Trophoblast cell (in vitro differentiated cells and primary cell): ENCODE measurements at regions not wholly inside any gene's neighbourhood (a gene's known extent, or its start where the extent isn't known, plus 50 kb on each side); places are given as distances from the start of the nearest gene placed in this dataset.

ENCODE experiments used
- DNase-seq, 2 donors: peaks; one replicate each; pipeline ENCODE4 v3.0.0-alpha.2; 2016
- H2AFZ ChIP-seq: 2 replicates; pipeline ENCODE4 v1.6.1; 2013; ENCODE audit warnings: low read length, moderate library complexity, mild to moderate bottlenecking; ENCODE audit not compliant: insufficient read depth, poor library complexity
- H2AK5ac ChIP-seq: 2 replicates; pipeline ENCODE4 v1.6.1; 2013; ENCODE audit warnings: mild to moderate bottlenecking, low read length
- H2BK120ac ChIP-seq: 2 replicates; pipeline ENCODE4 v1.6.1; 2013; ENCODE audit warnings: low read length, mild to moderate bottlenecking, moderate library complexity; ENCODE audit not compliant: insufficient read depth, poor library complexity
- H2BK12ac ChIP-seq: 2 replicates; pipeline ENCODE4 v1.6.1; 2013; ENCODE audit warnings: mild to moderate bottlenecking, low read length, moderate library complexity
- H2BK5ac ChIP-seq: 2 replicates; pipeline ENCODE4 v1.6.1; 2013; ENCODE audit warnings: low read length, low read depth, moderate library complexity, mild to moderate bottlenecking; ENCODE audit not compliant: poor library complexity
- H3K14ac ChIP-seq: 2 replicates; pipeline ENCODE4 v1.6.1; 2013; ENCODE audit warnings: mild to moderate bottlenecking, low read length
- H3K18ac ChIP-seq: 2 replicates; pipeline ENCODE4 v1.6.1; 2013; ENCODE audit warnings: mild to moderate bottlenecking, low read length
- H3K23ac ChIP-seq: 2 replicates; pipeline ENCODE4 v1.6.1; 2013; ENCODE audit warnings: low read length
- H3K27ac ChIP-seq: 2 replicates; pipeline ENCODE4 v1.5.1; 2013; ENCODE audit warnings: low read depth, mild to moderate bottlenecking, inconsistent platforms, low read length, moderate library complexity
- H3K27me3 ChIP-seq: 2 replicates; pipeline ENCODE4 v1.6.1; 2013; ENCODE audit warnings: inconsistent platforms, mild to moderate bottlenecking, low read length, moderate library complexity; ENCODE audit not compliant: insufficient read depth
- H3K36me3 ChIP-seq, 2 experiments: 1 replicate in 1 of 2; 2 replicates in 1 of 2; pipeline ENCODE4 v1.6.1; 2013; ENCODE audit warnings: low read length in 2 of 2, mild to moderate bottlenecking in 2 of 2, moderate library complexity in 1 of 2; ENCODE audit not compliant: insufficient read depth in 2 of 2, control insufficient read depth in 1 of 2
- H3K4ac ChIP-seq: 2 replicates; pipeline ENCODE4 v1.6.1; 2013; ENCODE audit warnings: low read depth, mild to moderate bottlenecking, low read length, moderate library complexity
- H3K4me1 ChIP-seq, 2 experiments: 1 replicate in 1 of 2; 2 replicates in 1 of 2; pipeline ENCODE4 v1.6.1; 2013; ENCODE audit warnings: low read length in 2 of 2, mild to moderate bottlenecking in 2 of 2, moderate library complexity in 1 of 2; ENCODE audit not compliant: insufficient read depth in 2 of 2, control insufficient read depth in 1 of 2
- H3K4me2 ChIP-seq: 2 replicates; pipeline ENCODE4 v1.6.1; 2013; ENCODE audit warnings: inconsistent platforms, mild to moderate bottlenecking, low read length, moderate library complexity
- H3K4me3 ChIP-seq: 2 replicates; pipeline ENCODE4 v1.5.1; 2013; ENCODE audit warnings: mild to moderate bottlenecking, low read depth, low read length, inconsistent platforms
- H3K79me1 ChIP-seq: one replicate; pipeline ENCODE4 v1.6.1; 2013; ENCODE audit warnings: low read length
- H3K79me2 ChIP-seq: 2 replicates; pipeline ENCODE4 v1.6.1; 2013; ENCODE audit warnings: low read length, mild to moderate bottlenecking; ENCODE audit not compliant: control insufficient read depth, insufficient read depth, poor library complexity
- H3K9ac ChIP-seq: 2 replicates; pipeline ENCODE4 v1.6.1; 2013; ENCODE audit warnings: mild to moderate bottlenecking, low read length
- H3K9me3 ChIP-seq: 2 replicates; pipeline ENCODE4 v1.6.1; 2013; ENCODE audit warnings: low read depth, mild to moderate bottlenecking, control low read depth, inconsistent platforms, low read length; ENCODE audit not compliant: insufficient read depth
- H4K12ac ChIP-seq: 2 replicates; pipeline ENCODE4 v1.6.1; 2013; ENCODE audit warnings: low read depth, mild to moderate bottlenecking, low read length, moderate library complexity
- H4K8ac ChIP-seq: 2 replicates; pipeline ENCODE4 v1.6.1; 2013; ENCODE audit warnings: low read depth, mild to moderate bottlenecking, low read length, moderate library complexity
- H4K91ac ChIP-seq: one replicate; pipeline ENCODE4 v1.6.1; 2013; ENCODE audit warnings: low read depth, mild to moderate bottlenecking, low read length, moderate library complexity
- WGBS: extraction: QIAGEN DNeasy Blood & Tissue Kit; methylation state at CpG from one replicate; pipeline ENCODE4 v1.1.7; 2013; ENCODE audit warnings: missing lambda C conversion rate; ENCODE audit not compliant: insufficient read length, insufficient coverage; ENCODE audit errors: extremely low coverage; 5-methylcytosine and 5-hydroxymethylcytosine counted together

DNA sequence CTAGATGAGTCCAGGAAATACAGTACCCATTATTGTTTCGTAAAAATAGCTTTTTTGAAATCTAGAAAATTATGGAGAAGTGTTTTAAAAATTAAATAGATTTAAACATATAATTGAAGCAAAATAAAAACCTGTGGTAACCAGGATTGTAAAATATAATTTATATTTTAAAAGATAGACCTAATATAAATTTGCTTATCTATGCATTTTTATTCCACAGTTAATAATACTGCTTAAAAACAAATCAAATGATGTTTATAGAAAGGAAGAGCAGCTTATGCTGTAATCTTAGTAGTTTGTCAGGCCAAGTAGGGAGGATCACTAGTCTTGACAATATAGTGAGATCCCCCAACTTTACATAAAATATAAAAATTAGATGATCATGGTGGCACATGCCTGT lies 388.9 kb upstream of the CNTNAP5 start:
- no peaks in the 10 kb centered on the region for H3K79me2 ChIP-seq
- H3K23ac ChIP-seq: no peak overlapping the region
- H3K9me3 ChIP-seq: no peaks in the 10 kb centered on the region
- H2AFZ ChIP-seq: no peak overlapping the region
- H2AK5ac ChIP-seq: no peak overlapping the region
- no peak overlapping the region for H3K27ac ChIP-seq
- no peak overlapping the region for H2BK120ac ChIP-seq
- no peak overlapping the region for H4K12ac ChIP-seq
- H4K91ac ChIP-seq: no peak overlapping the region
- no peak overlapping the region for H3K4me2 ChIP-seq
- WGBS: no CpG with 5 or more reads among the region's 1 CpG
- H3K4me1 ChIP-seq: no peaks in the 10 kb centered on the region
- H3K36me3 ChIP-seq: no peaks in the 10 kb centered on the region
- no peaks in the 10 kb centered on the region for H3K27me3 ChIP-seq
- H3K4ac ChIP-seq: no peak overlapping the region
- H3K79me1 ChIP-seq: no peaks in the 10 kb centered on the region
- H3K14ac ChIP-seq: no peak overlapping the region
- H2BK12ac ChIP-seq: no peak overlapping the region
- DNase-seq: no peak
- H3K18ac ChIP-seq: no peak overlapping the region
- H4K8ac ChIP-seq: no peak overlapping the region
- H3K4me3 ChIP-seq: no peak overlapping the region
- H3K9ac ChIP-seq: no peak overlapping the region
- H2BK5ac ChIP-seq: no peak overlapping the region

DNA sequence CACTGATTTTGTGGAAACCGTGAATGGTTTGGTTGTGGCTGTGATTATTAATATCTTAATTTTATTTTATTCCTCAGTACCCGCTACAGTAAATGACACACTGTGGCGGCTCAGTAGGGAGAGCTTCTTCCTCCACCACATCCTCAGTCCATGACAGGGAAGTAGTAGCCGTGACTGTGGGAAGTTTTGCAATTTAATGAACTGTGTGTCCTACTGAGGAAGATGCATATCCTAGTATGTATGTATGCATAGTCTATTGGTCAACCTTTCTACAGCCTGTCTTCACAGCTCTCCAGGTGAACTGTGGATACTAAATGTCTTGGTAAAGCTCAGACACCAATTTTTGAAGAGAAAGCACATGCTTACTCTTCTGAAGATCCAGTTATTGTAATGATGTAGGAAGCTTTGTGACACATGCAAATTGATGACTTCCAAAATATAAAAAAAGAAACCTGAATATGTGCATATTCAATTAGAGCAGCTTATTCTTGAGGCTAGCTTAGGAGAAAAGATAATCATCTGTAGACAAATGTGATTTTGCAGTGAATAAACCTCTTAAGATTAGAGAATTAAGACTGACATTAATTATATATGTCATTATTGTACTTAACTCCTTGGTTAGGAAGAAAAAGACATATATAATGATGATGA lies 384.3 kb upstream of the CNTNAP5 start:
- no peak overlapping the region for H3K4me3 ChIP-seq
- H4K12ac ChIP-seq: no peak overlapping the region
- H3K79me1 ChIP-seq: no peaks in the 10 kb centered on the region
- H3K27me3 ChIP-seq: no peaks in the 10 kb centered on the region
- H3K23ac ChIP-seq: no peak overlapping the region
- no peak overlapping the region for H4K91ac ChIP-seq
- no peak for DNase-seq
- no peak overlapping the region for H3K18ac ChIP-seq
- H3K4me1 ChIP-seq: no peaks in the 10 kb centered on the region
- H2AFZ ChIP-seq: no peak overlapping the region
- H3K14ac ChIP-seq: no peak overlapping the region
- H2BK5ac ChIP-seq: no peak overlapping the region
- no peak overlapping the region for H2BK12ac ChIP-seq
- H3K9me3 ChIP-seq: no peaks in the 10 kb centered on the region
- H3K27ac ChIP-seq: no peak overlapping the region
- H3K4me2 ChIP-seq: no peak overlapping the region
- no peak overlapping the region for H4K8ac ChIP-seq
- H2AK5ac ChIP-seq: no peak overlapping the region
- no peak overlapping the region for H3K4ac ChIP-seq
- no peaks in the 10 kb centered on the region for H3K36me3 ChIP-seq
- no peaks in the 10 kb centered on the region for H3K79me2 ChIP-seq
- WGBS: no CpG with 5 or more reads among the region's 4 CpGs
- no peak overlapping the region for H3K9ac ChIP-seq
- H2BK120ac ChIP-seq: no peak overlapping the region

DNA sequence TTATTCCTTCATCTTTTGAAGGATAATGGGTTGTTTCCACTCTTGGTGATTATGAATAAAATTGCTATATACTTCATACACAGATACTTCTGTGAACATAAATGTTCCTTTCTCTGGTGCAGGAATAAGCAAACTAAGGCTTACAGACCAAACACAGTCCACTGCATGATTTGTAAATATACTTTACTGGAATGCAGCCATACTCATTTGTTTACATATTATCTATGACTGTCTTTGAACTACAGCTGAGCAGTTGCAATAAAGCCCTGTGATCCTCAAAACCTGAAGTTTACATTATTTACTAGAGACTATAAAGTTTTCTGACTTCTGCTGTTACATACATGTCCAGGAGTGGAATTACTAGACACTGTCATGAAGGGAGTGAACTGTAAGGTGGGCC lies 381.0 kb upstream of the CNTNAP5 start:
- no peak overlapping the region for H4K91ac ChIP-seq
- H3K27ac ChIP-seq: no peak overlapping the region
- H4K12ac ChIP-seq: no peak overlapping the region
- H3K4me2 ChIP-seq: no peak overlapping the region
- no peak overlapping the region for H3K4me3 ChIP-seq
- H3K79me2 ChIP-seq: no peaks in the 10 kb centered on the region
- H2BK5ac ChIP-seq: no peak overlapping the region
- H3K79me1 ChIP-seq: no peaks in the 10 kb centered on the region
- H2AFZ ChIP-seq: no peak overlapping the region
- H3K18ac ChIP-seq: no peak overlapping the region
- no peak overlapping the region for H2BK120ac ChIP-seq
- H3K27me3 ChIP-seq: no peaks in the 10 kb centered on the region
- DNase-seq: no peak
- H3K9me3 ChIP-seq: no peaks in the 10 kb centered on the region
- H3K9ac ChIP-seq: no peak overlapping the region
- H3K36me3 ChIP-seq: no peaks in the 10 kb centered on the region
- H2AK5ac ChIP-seq: no peak overlapping the region
- no peak overlapping the region for H4K8ac ChIP-seq
- H3K14ac ChIP-seq: no peak overlapping the region
- H3K4me1 ChIP-seq: no peaks in the 10 kb centered on the region
- H3K23ac ChIP-seq: no peak overlapping the region
- no peak overlapping the region for H3K4ac ChIP-seq
- H2BK12ac ChIP-seq: no peak overlapping the region

DNA sequence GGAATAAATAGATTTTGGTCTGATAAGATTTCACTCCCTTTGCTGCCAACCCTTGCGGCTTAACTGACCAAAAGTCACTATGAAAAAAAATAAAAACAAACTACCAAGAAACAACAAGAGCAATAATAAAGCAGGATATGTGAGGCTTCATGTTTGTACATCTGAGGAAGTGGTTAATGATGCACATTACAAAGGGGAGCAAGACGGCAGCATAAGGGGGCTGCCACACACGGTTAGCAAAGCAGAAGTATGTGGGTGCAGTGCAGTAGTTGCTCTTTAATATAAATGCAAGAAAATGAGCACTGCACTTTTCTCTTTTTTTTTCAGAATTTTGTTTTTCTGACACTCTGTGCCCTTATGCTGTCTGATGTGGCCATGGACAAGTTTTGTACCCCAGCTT lies 377.1 kb upstream of the CNTNAP5 start:
- no peaks in the 10 kb centered on the region for H3K36me3 ChIP-seq

More for the DNA sequence above, 377.1 kb upstream of the CNTNAP5 start:
- Histone ChIP-seq H3K4me1 (no peaks in the 10 kb centered on the region), H3K9me3 (peaks cover 1% of the 10 kb centered on the region), H3K27me3 (no peaks in the 10 kb centered on the region), H3K27ac (no peak overlapping the region), H3K23ac (no peak overlapping the region), H3K4me2 (no peak overlapping the region), H4K12ac (no peak overlapping the region), H3K4me3 (no peak overlapping the region), H3K4ac (no peak overlapping the region), H2BK120ac (no peak overlapping the region), H3K9ac (no peak overlapping the region), H2AK5ac (no peak overlapping the region), H3K79me1 (no peaks in the 10 kb centered on the region), H3K79me2 (no peaks in the 10 kb centered on the region), H3K14ac (no peak overlapping the region), H2BK5ac (no peak overlapping the region), H2BK12ac (no peak overlapping the region), H3K18ac (no peak overlapping the region), H4K91ac (no peak overlapping the region), H4K8ac (no peak overlapping the region), H2AFZ (no peak overlapping the region)
- no peak for DNase-seq
- no CpG with 5 or more reads among the region's 3 CpGs for WGBS
